ENCODE measurements at regions not wholly inside any gene's neighbourhood (a gene's known extent, or its start where the extent isn't known, plus 50 kb on each side); places are given as distances from the start of the nearest gene placed in this dataset.

- CTCF ChIA-PET = no interaction called here
These were observed 206.4 kb downstream of the NXNL2 start for GRCh38 chr9:88741335-88741734.

GRCh38 chr9:88742483-88742882 lies 207.5 kb downstream of the NXNL2 start:
- no peaks in the 10 kb centered on the region for H3K36me3 ChIP-seq (ENCODE audit: control insufficient read depth in 2 of 2, insufficient read depth in 1 of 2, low read length in 2 of 2)
- no peak overlapping the region for H3K4me3 ChIP-seq (ENCODE audit: low read depth, low read length)
- H3K27ac ChIP-seq (ENCODE audit: extremely low read depth, low read depth, low read length) = no peak overlapping the region
- H3K4me1 ChIP-seq (ENCODE audit: control insufficient read depth, insufficient read depth, low read length) = peaks cover 4% of the 10 kb centered on the region
- ChIA-PET POLR2A (no interaction called here), CTCF (interaction anchor here (0.6 kb wide), 1 partner anchor 745 kb away, joined by 4 read pairs; no protein-coding TSS in a partner anchor)
- no peaks in the 10 kb centered on the region for H3K9me3 ChIP-seq (ENCODE audit: control insufficient read depth, insufficient read depth, low read depth, low read length)
- no peak for TF ChIP-seq ZNF354C (tag by site-specific recombination; IDR thresholded peaks at IDR 0.05; ENCODE audit: borderline replicate concordance, low read depth)
- no peak for TF ChIP-seq ZNF404 (tag by site-specific recombination; IDR thresholded peaks at IDR 0.05)
- no peak for TF ChIP-seq ZNF518A (tag by site-specific recombination; conservative IDR thresholded peaks at IDR 0.05; ENCODE audit: low read depth)
- no peak for TF ChIP-seq ZNF549 (tag by site-specific recombination; IDR thresholded peaks at IDR 0.05)
- no peak for TF ChIP-seq ZNF146 (tag by site-specific recombination; IDR thresholded peaks at IDR 0.05)
- TF ChIP-seq KLF1 (tag by site-specific recombination; IDR thresholded peaks at IDR 0.05) = no peak
- TF ChIP-seq ZNF174 (tag by site-specific recombination; IDR thresholded peaks at IDR 0.05) = no peak
- no peak for TF ChIP-seq SCRT2 (tag by site-specific recombination; IDR thresholded peaks at IDR 0.05)
- no peak for TF ChIP-seq ZNF785 (tag by site-specific recombination; IDR thresholded peaks at IDR 0.05)
- TF ChIP-seq EGR2 (tag by site-specific recombination; IDR thresholded peaks at IDR 0.05; ENCODE audit: low read depth) = no peak
- no peak for TF ChIP-seq ZNF37A (tag by site-specific recombination; IDR thresholded peaks at IDR 0.05)
- TF ChIP-seq ZFP37 (tag by site-specific recombination; IDR thresholded peaks at IDR 0.05) = no peak
- no peak for TF ChIP-seq ZNF776 (tag by site-specific recombination; IDR thresholded peaks at IDR 0.05; ENCODE audit: borderline replicate concordance)
- TF ChIP-seq ZNF16 (tag by site-specific recombination; IDR thresholded peaks at IDR 0.05; ENCODE audit: low read depth) = no peak
- no peak for TF ChIP-seq BCL11B (tag by site-specific recombination; IDR thresholded peaks at IDR 0.05; ENCODE audit: low read depth)
- TF ChIP-seq ZNF423 (tag by site-specific recombination; IDR thresholded peaks at IDR 0.05) = no peak
- no peak for TF ChIP-seq MZF1 (tag by site-specific recombination; IDR thresholded peaks at IDR 0.05; ENCODE audit: borderline replicate concordance)
- TF ChIP-seq ZSCAN30 (tag by site-specific recombination; IDR thresholded peaks at IDR 0.05) = no peak
- no peak for TF ChIP-seq ZFHX2 (tag by site-specific recombination; conservative IDR thresholded peaks at IDR 0.05)
- TF ChIP-seq KLF8 (tag by site-specific recombination; IDR thresholded peaks at IDR 0.05) = no peak

More at GRCh38 chr9:88741335-88741734, 206.4 kb downstream of the NXNL2 start:
- POLR2A ChIA-PET = no interaction called here
- Histone ChIP-seq H3K9me3 (ENCODE audit: control insufficient read depth, insufficient read depth, low read depth, low read length) (no peaks in the 10 kb centered on the region), H3K27ac (ENCODE audit: extremely low read depth, low read depth, low read length) (no peak overlapping the region), H3K4me1 (ENCODE audit: control insufficient read depth, insufficient read depth, low read length) (no peaks in the 10 kb centered on the region), H3K36me3 (ENCODE audit: control insufficient read depth in 2 of 2, insufficient read depth in 1 of 2, low read length in 2 of 2) (no peaks in the 10 kb centered on the region), H3K4me3 (ENCODE audit: low read depth, low read length) (no peak overlapping the region)
- TF ChIP-seq ZNF221 (tag by site-specific recombination; IDR thresholded peaks at IDR 0.05; ENCODE audit: borderline replicate concordance) (no peak), ZNF548 (tag by site-specific recombination; IDR thresholded peaks at IDR 0.05) (peak; percentile 95), MEIS1 (CRISPR knock-in tag; IDR thresholded peaks at IDR 0.05; ENCODE audit: borderline replicate concordance) (no peak), ZNF837 (tag by site-specific recombination; IDR thresholded peaks at IDR 0.05) (no peak), ZNF654 (tag by site-specific recombination; IDR thresholded peaks at IDR 0.05; ENCODE audit: low read depth) (peak; percentile 30; the same call in 1 of the 2 replicates), ZNF544 (tag by site-specific recombination; IDR thresholded peaks at IDR 0.05) (no peak), ZNF121 (tag by site-specific recombination; IDR thresholded peaks at IDR 0.05) (no peak), ZBTB21 (tag by site-specific recombination; IDR thresholded peaks at IDR 0.05) (no peak), ZBTB8A (tag by site-specific recombination; IDR thresholded peaks at IDR 0.05) (no peak), ZNF112 (tag by site-specific recombination; IDR thresholded peaks at IDR 0.05) (no peak), ZNF266 (tag by site-specific recombination; IDR thresholded peaks at IDR 0.05; ENCODE audit: low read depth) (no peak), ZNF501 (tag by site-specific recombination; IDR thresholded peaks at IDR 0.05) (no peak)
